Ascending aorta (tissue), 2 donors: ENCODE measurements at regions not wholly inside any gene's neighbourhood (a gene's known extent, or its start where the extent isn't known, plus 50 kb on each side); places are given as distances from the start of the nearest gene placed in this dataset.

Experiments used
- DNase-seq, 2 donors: peaks; one replicate each; pipeline ENCODE4 v3.0.0-alpha.2; 2019; ENCODE audit warnings: low spot score in 2 of 2
- H3K27ac ChIP-seq, 2 donors: fragments of 200-600 bp; sonication (generic); one replicate each; pipeline ENCODE4 v1.5.1; 2016 to 2017; ENCODE audit warnings: mild to moderate bottlenecking in 1 of 2
- H3K27me3 ChIP-seq: fragments of 200-600 bp; sonication (generic); one replicate; pipeline ENCODE4 v1.5.1; 2017
- H3K36me3 ChIP-seq, 2 donors: fragments of 200-600 bp; sonication (generic); one replicate each; pipeline ENCODE4 v1.5.1; 2016
- H3K4me1 ChIP-seq, 2 donors: fragments of 200-600 bp; sonication (generic); one replicate each; pipeline ENCODE4 v1.5.1; 2016 to 2017; ENCODE audit warnings: mild to moderate bottlenecking in 1 of 2
- H3K4me3 ChIP-seq, 2 donors: fragments of 200-600 bp; sonication (generic); one replicate each; pipeline ENCODE4 v1.5.1; 2016 to 2017; ENCODE audit warnings: mild to moderate bottlenecking in 1 of 2
- H3K9me3 ChIP-seq, 2 donors: fragments of 200-600 bp; sonication (generic); one replicate each; pipeline ENCODE4 v1.5.1; 2016
- CTCF ChIP-seq, 3 experiments: fragments of 200-600 bp in 2 of 3; fragments of 450-650 bp in 1 of 3; sonication (generic) in 2 of 3; IDR thresholded peaks; one replicate each; pipeline ENCODE4 v1.5.1; 2016 to 2019; ENCODE audit warnings: antibody characterized with exemption in 3 of 3, mild to moderate bottlenecking in 1 of 3, moderate library complexity in 1 of 3
- intact Hi-C: fragments of 100-400 bp; cut with DNase I; formaldehyde crosslinking; loops from one replicate; pipeline ENCODE4 v1.15.1; 2023

- intact Hi-C loops = no loop called here
- no peak for DNase-seq
- Histone ChIP-seq H3K4me1 (peaks cover 0 to 2% of the 10 kb centered on the region in 2 donors), H3K36me3 (no peaks in the 10 kb centered on the region), H3K27me3 (no peaks in the 10 kb centered on the region), H3K4me3 (peak overlapping the region in 1 of 2 donors; percentile 40), H3K9me3 (no peaks in the 10 kb centered on the region), H3K27ac (peak overlapping the region in 1 of 2 donors; percentile 38)
- no peak for TF ChIP-seq CTCF (IDR thresholded peaks at IDR 0.05)
Measured at GRCh38 chr13:21901336-21901735, 230.5 kb downstream of the FGF9 start.

- Histone ChIP-seq H3K4me3 (peak overlapping the region in 1 of 2 donors; percentile 40), H3K4me1 (peaks cover 0 to 2% of the 10 kb centered on the region in 2 donors), H3K36me3 (no peaks in the 10 kb centered on the region), H3K27me3 (no peaks in the 10 kb centered on the region), H3K9me3 (no peaks in the 10 kb centered on the region), H3K27ac (peak overlapping the region in 1 of 2 donors; percentile 38)
- no peak for DNase-seq
- TF ChIP-seq CTCF (IDR thresholded peaks at IDR 0.05) = no peak
- intact Hi-C loops = no loop called here
Measured at GRCh38 chr13:21901811-21902708, 231.2 kb downstream of the FGF9 start.

- Histone ChIP-seq H3K27ac (peak overlapping the region in 1 of 2 donors; percentile 23), H3K4me1 (peaks cover 0 to 2% of the 10 kb centered on the region in 2 donors), H3K4me3 (no peak overlapping the region), H3K27me3 (no peaks in the 10 kb centered on the region), H3K36me3 (no peaks in the 10 kb centered on the region), H3K9me3 (no peaks in the 10 kb centered on the region)
- intact Hi-C loops = no loop called here
- no peak for TF ChIP-seq CTCF (IDR thresholded peaks at IDR 0.05)
- no peak for DNase-seq
Measured at GRCh38 chr13:21902709-21903098, 231.8 kb downstream of the FGF9 start.

- H3K4me1 ChIP-seq = peaks cover 0 to 2% of the 10 kb centered on the region in 2 donors
- DNase-seq = no peak
- no peak overlapping the region for H3K27ac ChIP-seq
- H3K36me3 ChIP-seq = no peaks in the 10 kb centered on the region
- no peak overlapping the region for H3K4me3 ChIP-seq
- H3K27me3 ChIP-seq = no peaks in the 10 kb centered on the region
- TF ChIP-seq CTCF (IDR thresholded peaks at IDR 0.05) = no peak
- intact Hi-C loops = no loop called here
- H3K9me3 ChIP-seq = no peaks in the 10 kb centered on the region
Measured at GRCh38 chr13:21905486-21905885, 234.6 kb downstream of the FGF9 start.

GRCh38 chr13:21909331-21909730 lies 238.5 kb downstream of the FGF9 start:
- Histone ChIP-seq H3K9me3 (no peaks in the 10 kb centered on the region), H3K4me3 (no peak overlapping the region), H3K36me3 (no peaks in the 10 kb centered on the region), H3K27ac (no peak overlapping the region), H3K27me3 (no peaks in the 10 kb centered on the region), H3K4me1 (no peaks in the 10 kb centered on the region)
- intact Hi-C loops = no loop called here
- TF ChIP-seq CTCF (IDR thresholded peaks at IDR 0.05) = no peak
- DNase-seq = no peak
